Glomerular visceral epithelial cell (primary cell): ENCODE measurements at regions not wholly inside any gene's neighbourhood (a gene's known extent, or its start where the extent isn't known, plus 50 kb on each side); places are given as distances from the start of the nearest gene placed in this dataset.

Source experiments
- DNase-seq: peaks from one replicate; pipeline ENCODE4 v3.0.0-alpha.2; 2016; ENCODE audit errors: extremely low spot score

DNA sequence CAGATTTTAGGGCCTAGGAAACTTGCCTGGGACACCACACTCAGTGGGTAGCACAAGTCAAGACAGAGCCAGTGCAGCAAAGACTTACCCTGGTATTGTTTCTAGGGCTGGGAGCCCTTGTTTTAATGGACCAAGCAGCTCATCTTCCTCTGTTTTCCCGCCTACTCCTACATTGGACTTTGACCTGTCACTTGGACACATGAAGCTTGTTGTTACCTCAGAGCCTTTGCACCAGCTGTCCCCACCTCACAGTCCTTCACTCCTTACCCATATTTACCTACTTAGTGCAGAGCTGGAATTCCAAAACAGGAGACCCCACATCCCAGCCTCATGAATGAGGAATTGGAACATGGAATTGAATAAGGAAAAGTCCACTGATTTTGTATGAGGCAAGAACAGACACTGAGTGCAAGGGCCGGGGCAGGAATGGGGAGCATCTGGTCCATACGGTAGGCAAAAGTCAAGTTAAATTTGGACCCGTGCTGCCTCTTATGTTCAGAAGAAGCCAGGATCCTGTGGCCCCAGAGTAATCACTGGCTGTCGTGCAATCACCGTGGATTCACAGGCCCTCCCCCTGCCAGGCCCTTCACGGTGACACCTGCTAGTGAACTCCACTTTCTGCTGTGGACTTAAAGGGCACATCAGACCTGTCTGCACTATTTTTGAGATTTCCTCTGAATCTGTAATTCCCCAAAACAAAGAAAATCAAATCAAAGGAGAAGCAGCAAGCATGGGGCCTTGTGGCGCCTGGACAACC, 236.9 kb upstream of the PMEPA1 start:
- no peak for DNase-seq

DNA sequence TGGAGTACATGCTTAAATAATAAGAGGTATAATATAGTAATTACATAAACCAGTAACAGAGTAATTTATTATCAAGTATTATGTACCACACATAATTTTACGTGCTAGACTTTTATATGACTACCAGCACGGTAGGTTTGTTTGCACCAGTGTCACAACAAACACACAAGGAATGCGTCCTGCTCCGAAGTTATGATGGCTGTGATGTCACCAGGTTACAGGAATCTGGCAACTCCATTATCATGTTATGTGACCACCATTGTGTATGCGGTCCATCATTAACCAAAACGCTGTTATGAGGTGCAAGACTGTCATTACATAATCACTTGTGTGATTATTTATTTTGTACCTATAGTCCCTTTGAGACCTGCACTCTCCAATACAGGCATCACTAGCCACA, 235.2 kb upstream of the PMEPA1 start:
- DNase-seq: no peak

DNA sequence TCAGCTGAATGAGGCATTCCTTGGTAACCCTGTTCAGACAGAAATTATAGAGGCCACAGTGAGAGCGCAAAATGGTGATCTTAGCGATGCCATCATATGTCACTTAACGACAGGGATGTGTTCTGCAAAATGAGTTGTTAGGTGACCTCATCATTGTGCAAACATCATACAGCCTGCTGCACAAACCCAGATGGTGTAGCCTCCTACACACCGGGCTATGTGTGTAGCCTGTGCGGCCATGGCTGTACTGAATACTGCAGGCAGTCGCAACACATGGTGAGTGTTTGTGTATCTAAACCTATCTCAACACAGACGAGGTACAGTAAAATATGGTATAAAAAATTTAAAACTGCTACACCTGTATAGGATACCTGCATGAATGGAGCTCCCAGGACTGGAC, 234.1 kb upstream of the PMEPA1 start:
- DNase-seq: no peak

DNA sequence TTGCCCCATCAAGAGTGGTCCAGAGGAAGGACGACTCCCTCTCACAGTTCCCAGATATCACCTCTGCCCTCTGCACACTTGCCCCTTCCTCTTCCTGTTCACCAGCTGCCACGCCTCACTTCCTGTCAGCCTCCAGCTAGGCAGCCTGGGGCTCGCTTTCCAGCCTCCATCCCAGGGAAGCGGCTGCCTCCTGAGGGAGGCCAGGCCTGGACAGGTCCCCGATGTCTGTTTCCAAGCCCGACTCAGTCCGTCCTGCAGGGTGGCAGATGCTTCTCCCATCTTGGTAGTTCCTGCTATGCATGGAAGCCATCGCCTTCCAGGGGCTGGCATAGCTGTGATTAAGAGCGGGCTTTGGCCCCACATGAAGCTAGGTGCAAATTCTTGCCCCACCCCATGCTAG, 233.5 kb upstream of the PMEPA1 start:
- no peak for DNase-seq

DNA sequence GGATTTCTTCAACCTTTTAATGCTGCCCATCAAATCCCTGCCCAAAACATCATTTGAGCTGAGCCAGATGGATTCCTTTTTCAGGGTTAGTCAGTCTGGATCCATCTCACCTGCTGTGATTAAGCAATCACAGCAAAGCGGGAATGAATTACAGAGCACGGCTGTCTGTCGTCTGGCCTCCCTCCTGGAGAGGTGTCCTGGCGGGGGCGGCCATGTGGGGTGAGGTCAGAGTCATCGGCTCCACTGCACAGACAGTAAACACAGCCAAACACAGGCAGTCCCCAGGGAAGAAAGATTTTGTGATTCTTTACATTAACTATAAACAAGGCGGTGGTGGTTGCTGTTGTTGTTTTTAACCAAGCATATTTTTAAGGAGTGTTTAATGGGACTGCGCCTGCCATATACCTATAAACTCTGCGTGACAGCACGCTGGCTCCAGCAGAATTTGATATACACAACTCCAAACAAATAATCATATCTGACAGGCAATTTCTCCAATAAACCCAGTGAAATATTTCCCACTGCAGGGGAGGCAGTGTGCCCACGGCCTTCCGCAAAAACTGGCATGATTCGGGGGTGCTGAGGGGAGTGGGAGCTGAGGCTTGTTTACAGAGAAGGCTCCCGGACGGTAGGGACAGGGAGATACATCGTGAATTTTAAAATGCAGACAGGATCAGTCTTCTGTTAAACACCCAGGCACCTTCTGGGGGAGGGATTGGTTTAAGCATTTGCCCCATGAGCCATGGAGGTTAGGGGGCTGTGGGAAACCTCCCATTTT, 232.0 kb upstream of the PMEPA1 start:
- no peak for DNase-seq

DNA sequence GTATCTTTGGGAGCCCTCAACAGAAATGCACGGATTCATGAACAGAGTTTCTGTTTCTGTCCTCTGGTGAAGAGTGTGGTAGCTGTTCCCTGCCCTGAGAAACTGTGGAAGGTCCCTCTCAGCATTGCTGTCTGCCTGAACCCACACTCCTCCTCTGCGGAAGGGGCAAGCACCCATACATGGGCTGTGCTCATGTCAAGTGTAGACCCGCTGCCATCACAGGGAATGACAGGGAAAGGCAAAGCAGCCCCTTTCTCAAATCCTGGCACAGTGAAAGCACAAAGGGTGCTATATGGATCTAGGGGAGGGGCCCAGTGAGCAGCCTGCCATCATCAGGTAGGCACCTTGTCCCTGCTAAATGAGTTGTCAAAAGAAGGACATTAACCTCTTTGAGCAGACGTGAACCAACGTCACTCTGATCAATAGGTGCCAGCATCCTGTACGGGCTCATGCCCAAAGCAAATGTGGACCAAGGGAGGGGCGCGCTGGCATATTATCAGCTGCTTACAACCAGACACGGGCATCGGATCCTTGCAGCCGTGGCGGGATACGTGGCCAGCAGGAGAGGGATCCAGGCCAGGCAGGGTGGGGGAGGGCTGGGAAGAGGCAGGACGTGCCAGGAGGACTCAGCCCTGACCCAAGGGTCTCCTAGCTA, 231.2 kb upstream of the PMEPA1 start:
- no peak for DNase-seq

DNA sequence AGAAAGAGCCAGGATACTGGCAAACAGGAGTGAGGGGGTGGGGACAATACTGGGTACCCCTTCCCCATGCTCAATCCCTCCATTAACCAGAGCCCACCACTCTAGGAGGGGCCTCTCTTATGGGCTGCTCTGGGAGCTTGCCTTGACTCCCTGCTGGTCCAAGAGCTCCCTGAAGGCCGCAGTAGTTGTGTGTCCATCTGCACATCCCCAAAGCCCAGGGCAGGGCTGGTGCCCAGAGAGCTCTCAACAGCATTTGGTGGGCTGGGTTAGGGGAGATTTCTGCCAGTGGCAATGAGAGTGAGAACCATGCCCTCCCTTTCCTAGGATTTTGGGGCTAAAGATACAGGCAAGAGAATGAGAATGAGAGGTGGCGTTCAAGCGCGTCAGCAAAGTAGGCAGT, 230.6 kb upstream of the PMEPA1 start:
- DNase-seq: no peak

DNA sequence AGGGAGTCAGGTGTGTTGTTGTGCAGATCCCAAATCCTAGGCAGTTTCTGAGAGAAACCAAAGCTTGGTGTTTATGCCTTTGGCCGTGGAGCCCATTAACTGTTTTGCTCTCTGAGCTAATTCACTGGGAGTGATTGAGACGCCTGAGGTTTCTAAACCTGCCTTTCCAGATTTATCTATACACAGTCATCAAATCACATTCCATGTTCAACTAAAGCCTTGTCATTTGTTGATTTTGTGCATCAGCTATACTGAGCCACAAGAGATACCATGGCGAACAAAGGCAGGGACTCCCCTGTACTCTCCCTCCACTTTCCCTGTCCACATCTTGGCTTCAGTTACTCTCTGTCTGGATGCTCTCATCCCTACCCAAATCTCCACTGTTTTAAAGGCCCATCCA, 229.7 kb upstream of the PMEPA1 start:
- no peak for DNase-seq

DNA sequence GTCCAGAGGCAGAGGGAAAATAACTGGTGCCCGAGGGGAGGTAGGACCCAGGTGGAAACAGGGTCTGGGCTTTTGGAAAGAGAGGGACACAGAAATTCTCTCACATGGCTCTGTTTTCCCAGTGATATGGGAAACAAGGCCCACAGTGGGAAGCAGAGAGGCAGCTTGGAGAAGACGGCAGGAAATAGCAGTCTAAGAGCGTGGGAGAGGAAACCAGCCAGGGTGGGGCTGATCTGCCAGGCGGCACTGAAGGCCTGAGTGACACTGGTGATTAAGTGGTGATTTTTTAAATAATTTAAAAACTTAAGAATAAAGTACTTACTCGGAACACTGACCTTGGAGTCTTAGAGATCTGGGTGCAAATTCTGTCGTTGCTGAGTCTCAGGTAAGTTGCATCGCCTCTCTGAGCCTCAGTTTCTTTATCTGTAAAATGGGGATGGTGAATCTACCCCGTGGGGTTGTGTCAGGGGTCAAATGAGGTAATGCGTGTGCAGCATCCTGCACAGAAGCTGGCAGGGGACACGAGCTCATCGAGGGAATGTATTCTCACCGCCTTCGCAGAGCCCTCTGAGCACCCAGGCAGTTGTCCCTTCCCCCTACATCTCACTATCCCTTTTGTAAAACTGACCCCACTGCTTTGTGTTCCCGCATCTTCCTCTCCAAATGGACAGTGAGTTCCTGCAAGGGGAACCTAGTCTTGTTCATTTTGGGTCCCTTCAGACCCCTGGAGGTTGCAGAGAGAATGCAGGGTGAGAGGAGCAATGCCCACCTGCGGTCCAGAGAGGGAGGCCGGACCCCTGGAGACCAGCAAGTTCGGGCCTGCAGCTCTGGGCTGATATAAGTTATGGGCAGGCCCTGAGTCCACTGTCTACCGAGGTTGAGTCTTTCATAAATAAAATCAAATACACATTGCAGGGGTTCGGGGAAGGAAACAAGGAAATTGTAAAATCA, 228.6 kb upstream of the PMEPA1 start:
- DNase-seq: no peak

DNA sequence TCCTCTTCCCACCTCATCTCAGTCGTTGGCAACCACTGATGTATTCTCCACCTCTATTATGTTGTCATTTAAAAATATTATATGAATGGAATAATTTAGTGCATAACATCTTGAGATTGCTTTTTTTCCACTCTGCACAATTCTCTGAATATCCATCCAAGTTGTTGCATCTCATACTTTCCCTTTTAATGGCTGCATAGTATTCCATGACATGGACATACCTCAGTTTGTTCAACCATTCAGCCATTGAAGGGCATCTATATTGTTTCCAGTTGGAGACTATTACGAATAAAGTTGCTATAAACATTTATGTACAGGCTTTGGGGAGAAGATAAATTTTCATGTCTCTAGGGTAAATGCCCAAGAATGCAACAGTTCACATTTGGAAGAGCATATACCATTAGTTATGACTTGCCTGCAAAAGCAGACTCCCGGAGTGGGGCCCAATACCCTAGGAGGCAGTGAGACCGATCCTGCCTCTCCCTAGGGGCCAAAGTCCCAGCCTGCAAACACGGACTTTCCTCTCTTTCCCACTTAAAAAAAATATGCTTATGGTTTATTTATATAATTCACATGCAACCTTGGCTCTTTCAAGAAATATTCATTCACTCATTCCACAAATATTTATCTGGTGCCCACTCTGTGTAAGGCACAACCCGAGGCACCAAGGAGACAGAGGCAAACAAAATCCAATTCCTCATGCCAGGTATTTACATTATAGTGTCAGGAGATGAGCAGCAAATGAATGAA, 227.0 kb upstream of the PMEPA1 start:
- DNase-seq: no peak

DNA sequence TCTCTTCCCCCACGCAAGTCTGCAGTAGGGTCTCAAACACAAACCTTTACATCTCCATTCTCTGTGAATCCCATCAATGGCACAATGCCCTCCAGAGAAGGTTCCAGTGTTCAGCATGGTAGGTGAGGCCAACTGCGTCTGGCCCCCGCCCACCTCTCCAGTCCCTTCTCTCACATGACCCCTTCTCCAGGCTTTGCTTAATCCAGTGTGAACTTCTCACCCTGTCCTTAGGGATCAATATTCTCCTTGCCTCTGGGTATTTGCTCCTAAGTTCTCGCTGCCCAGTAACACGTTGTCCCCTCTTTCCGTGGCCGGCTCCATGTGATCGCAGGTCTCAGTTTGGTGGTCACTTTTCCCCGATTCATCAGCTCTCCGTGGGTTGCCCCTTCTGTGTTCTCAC, 225.1 kb upstream of the PMEPA1 start:
- no peak for DNase-seq

DNA sequence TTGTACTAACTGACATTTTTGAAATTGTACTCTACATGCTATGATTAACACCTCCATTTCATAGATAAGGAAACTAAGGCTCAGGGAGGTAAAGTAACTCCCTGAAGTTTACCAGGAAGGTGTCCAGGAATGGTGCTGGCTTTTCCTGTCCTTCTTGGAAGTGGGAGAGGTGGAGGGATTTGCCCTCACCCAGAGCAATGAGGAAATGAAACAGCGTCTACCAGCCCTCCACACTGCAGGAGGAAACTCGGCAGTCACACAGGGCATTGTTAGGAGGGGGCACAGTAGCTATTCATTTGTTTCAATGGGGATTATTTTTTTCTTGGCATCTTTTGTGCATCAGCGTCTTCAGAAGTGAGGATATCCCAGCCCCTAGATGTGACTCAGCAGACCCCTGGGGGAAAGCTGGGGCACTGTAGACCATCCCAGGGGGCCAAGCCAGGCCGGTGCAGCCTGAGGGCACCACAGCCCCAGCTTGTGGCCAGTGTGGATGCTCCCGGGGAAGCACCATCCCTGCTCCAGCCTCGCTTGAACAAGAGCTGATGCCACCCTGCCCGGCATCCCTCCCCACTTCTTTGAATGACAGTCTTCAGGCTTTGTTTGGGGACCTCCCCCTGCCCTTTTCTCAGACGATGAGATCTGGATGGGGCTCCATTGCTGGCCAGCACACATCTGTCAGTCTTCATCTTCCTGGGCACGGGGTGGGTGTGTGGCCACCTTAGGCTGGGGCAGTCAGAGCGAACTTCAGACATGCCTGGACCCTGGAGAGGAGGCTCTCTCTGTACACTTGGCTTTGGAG, 224.4 kb upstream of the PMEPA1 start:
- DNase-seq: no peak

DNA sequence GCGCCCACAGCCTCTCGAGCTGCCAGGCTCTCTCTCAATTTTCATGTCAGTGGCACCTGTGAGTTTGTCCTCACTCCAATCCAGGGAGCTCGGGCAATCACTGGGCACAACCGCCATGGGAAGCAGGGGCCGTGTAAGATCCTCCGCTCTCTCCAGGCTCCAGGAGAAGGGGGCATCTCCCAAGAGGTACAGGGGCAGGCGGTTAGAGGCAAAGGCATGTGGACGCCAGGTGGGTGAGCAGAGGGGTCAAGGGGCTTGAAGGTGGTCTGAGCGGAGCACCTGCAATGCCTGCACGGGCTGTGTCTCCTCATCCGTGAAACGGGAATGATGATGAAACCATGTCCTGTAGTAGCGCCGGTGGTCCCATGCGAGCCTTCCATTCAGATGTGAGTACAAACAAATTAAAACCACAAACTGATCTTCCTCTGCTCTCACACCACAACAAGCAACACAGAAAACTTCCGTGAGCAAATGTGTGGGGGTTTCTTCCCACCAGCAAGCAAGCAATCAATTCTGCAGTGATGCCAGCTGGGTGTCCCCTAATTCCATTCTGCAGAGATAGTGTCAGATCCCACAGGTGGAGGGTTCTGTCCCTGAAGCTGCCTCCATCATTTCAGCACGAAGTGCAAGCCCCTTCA, 222.5 kb upstream of the PMEPA1 start:
- DNase-seq: no peak

DNA sequence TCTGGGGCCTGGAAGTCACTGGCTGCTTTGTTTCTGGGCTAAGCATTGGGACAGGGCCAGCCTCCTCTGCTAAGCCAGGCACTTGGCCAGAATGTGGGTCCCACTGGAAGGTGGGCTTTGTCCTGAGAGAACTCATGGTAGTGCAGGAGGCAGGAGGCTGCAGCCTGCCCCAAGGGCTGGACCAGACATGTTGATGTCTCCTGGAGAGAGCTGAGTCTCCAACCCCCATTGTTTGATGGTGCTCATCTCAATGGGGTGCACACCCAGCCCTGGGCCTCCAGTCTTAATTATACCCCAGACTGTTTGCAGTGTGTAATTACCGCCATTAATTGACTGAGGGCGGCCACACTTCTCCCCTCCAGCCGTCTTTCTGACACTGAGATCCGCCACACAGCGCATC, 220.5 kb upstream of the PMEPA1 start:
- no peak for DNase-seq

DNA sequence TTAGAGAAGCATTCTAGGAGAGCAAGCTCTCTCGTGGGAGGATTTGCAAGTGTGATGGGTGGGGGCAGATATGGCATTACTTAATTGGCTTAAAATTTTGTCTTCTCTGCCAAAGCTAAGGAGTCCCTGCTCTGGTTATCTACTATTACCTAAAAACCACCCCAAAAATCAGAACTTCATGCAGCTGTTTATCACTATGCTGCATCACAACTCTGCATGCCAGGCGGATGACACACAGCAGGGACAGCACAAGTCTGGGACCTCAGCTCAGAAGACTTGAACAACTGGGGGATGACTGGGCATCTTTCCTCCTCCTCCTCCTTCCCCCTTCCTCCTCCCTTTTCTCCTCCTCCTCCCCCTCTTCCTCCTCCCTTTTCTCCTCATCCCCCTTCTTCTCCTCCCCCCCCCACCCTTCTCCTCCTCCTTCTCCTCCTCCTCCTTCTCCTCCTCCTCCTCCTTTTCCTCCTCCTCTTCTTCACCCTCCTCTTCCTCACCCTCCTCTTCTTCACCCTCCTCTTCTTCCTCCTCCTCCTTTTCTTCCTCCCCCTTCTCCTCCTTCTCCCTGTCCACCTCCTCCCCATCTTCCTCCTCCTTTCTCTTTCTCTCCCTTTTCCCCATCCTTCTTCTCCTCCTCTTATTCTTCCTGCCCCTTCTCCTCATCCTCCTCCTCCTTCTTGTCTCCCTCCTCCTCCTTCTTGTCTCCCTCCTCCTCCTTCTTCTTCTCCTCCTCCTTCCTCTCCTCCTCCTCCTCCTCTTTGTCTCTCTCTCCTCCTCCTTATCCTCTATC, 218.6 kb upstream of the PMEPA1 start:
- no peak for DNase-seq

DNA sequence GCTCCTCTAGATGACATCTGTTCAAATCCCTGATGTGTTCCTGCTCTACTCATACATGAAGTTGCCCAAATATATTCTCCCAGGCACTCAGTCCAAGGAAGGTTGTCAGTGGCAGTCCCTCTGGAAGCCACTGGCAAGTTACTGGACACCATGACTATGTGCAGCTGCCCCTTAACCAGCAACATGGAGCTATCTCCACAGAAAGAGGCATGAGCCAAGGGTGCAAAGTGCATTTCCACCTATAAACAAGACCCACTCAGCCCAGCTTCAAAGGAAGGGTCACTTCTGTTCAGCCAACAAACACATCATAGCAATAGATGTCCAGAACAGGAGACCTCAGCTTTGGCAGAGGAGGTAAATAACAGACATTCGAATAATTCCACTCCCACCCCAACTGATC, 217.6 kb upstream of the PMEPA1 start:
- no peak for DNase-seq

DNA sequence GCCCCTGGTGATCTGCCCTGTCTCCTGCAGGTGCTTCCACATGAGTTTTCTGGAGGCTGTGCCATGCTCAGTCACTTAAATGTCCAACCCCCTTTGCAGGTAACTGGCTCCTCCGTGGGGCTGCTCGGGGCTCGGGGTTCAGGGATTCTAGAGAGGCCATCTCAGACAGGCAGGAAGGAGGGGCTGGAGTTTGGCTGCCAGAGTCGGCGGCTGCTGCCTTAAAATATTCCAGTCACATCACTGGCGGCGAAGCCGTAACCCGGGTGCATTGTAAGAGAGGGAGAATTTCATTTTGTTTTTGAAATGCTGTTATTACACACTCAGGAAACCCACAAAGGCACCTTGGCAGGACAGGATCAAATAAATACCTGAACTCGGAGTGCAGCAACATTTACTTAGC, 212.9 kb upstream of the PMEPA1 start:
- DNase-seq: no peak

DNA sequence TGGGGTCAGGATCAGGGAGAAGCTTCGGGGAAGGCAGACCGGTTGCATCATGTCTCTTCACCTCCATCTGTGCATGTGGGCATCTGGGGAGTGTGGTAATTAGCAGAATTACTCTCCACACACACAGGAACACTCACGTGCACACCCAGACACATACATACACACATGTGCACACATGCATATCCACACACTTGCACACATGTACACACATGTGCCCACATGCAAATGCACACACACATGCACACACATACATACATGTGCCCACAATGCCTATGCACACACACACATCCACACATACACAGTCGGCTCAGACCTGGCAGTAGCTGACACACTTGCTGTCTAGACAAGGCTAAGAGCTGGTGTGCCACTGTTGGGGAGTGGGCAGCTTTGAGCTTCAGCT, 212.3 kb upstream of the PMEPA1 start:
- DNase-seq: no peak

DNA sequence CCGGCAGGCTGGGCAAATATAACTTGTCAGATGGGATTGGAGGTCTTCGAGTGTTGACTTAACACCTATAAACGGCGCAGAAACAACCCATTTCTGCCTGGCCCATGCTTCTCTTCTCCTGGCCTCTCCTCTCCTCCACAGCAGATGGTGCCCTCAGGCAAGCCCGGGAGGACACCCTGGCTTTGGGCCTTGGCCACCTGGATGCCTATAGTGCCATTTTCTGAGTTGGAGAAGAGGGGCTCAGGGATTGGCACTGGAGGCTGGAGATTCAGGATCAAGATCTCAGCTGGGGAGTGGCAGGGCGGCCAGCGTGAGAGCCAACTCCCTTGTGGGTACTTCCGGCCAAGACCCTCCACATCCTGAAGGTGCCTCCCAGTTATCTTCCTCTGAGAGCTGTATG, 211.9 kb upstream of the PMEPA1 start:
- DNase-seq: no peak
